ENCODE measurements at regions not wholly inside any gene's neighbourhood (a gene's known extent, or its start where the extent isn't known, plus 50 kb on each side); places are given as distances from the start of the nearest gene placed in this dataset.

DNA sequence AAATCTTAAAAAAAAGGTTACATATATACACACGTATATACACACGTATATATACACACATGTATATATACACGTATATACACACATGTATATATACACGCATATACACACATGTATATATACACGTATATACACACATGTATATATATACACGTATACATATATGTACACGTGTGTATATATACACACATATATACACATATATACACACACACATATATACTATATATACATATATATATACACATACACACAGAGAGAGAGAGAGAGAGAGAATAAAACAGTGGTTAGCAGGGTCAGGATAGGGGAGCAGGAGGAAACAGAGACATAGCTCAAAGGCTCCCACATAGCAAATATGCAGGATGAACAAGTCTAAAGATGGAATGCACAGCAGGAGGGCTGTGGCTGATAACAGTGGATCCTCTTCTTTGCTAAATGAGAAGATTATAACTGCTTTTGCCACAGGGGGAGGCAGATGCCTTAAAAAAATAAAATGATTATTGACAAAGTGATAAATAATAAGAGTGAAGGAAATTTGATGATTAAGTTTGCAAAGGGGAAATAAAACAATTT lies 714.5 kb downstream of the UQCRFS1 start:
- TF ChIP-seq, protein P1, sequence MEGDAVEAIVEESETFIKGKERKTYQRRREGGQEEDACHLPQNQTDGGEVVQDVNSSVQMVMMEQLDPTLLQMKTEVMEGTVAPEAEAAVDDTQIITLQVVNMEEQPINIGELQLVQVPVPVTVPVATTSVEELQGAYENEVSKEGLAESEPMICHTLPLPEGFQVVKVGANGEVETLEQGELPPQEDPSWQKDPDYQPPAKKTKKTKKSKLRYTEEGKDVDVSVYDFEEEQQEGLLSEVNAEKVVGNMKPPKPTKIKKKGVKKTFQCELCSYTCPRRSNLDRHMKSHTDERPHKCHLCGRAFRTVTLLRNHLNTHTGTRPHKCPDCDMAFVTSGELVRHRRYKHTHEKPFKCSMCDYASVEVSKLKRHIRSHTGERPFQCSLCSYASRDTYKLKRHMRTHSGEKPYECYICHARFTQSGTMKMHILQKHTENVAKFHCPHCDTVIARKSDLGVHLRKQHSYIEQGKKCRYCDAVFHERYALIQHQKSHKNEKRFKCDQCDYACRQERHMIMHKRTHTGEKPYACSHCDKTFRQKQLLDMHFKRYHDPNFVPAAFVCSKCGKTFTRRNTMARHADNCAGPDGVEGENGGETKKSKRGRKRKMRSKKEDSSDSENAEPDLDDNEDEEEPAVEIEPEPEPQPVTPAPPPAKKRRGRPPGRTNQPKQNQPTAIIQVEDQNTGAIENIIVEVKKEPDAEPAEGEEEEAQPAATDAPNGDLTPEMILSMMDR (IDR thresholded peaks at IDR 0.05): no peak
- 78% methylated on average over 7 of the region's 7 CpGs for WGBS, 2 donors
- Histone ChIP-seq H3K36me3 (no peaks in the 10 kb centered on the region), H3K27ac (no peak overlapping the region), H3K9me3 (no peaks in the 10 kb centered on the region), H3K4me1 (peaks cover 0 to 23% (median 0%) of the 10 kb centered on the region in 9 donors), H3K4me3 (no peak overlapping the region), H3K27me3 (no peaks in the 10 kb centered on the region)
- no peak for ATAC-seq
- no peak for DNase-seq
- intact Hi-C loops (cut with DNase I): no loop called here

DNA sequence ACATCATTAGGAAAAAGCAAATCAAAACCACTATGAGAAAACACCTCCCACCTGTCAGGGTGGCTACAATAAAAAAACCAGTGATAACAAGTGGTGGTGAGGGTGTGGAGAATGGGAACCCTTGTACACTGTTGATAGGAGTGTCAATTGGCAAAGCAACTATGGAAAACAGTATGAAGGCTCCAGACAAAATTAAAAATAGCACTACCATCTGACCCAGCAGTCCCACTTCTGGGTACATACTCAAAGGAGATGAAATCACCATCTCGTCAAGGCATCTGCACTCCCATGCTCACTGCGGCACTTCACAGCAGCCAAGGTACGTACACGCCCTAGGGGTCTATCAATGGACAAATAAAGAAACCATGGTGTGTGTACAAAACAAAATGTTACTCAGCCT lies 715.1 kb downstream of the UQCRFS1 start:
- ATAC-seq (peak in 7 of 8 donors; percentile 18 to 82 (median 63)), DNase-seq (no peak)
- Histone ChIP-seq H3K4me3 (no peak overlapping the region), H3K27me3 (peaks cover 0 to 4% (median 0%) of the 10 kb centered on the region in 7 donors), H3K4me1 (peaks cover 0 to 23% (median 0%) of the 10 kb centered on the region in 9 donors), H3K9me3 (no peaks in the 10 kb centered on the region), H3K27ac (no peak overlapping the region), H3K36me3 (no peaks in the 10 kb centered on the region)
- intact Hi-C loops (cut with DNase I): no loop called here
- TF ChIP-seq, protein P1 (IDR thresholded peaks at IDR 0.05): no peak
- 73 to 76% methylated on average over 4 of the region's 4 CpGs for WGBS, 2 donors

DNA sequence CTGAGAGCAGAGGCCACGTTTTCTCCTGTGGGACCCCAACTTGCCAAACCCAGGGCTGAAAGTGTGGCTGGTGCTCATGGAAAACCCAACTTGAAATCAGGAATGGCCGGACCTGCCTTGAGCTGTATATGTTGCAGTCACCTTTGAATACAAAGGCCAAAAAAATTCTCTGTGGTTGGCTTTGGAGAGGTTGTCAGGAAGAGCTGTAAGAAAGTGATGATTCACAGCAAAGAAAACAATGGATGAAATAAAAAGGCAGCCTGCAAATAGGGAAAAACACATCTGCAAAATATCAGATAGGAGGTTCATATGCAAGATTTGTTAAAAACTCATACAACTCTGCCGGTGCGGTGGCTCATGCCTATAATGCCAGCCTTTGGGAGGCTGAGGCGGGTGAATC lies 715.8 kb downstream of the UQCRFS1 start:
- H3K9me3 ChIP-seq: no peaks in the 10 kb centered on the region
- H3K4me3 ChIP-seq: no peak overlapping the region
- H3K4me1 ChIP-seq: peaks cover 0 to 18% (median 0%) of the 10 kb centered on the region in 9 donors
- no peak for DNase-seq
- H3K27ac ChIP-seq: no peak overlapping the region
- H3K27me3 ChIP-seq: peaks cover 0 to 4% (median 0%) of the 10 kb centered on the region in 7 donors
- TF ChIP-seq, protein P1 (IDR thresholded peaks at IDR 0.05): no peak
- 82 to 85% methylated on average over 5 of the region's 5 CpGs for WGBS, 2 donors
- intact Hi-C loops (cut with DNase I): no loop called here
- ATAC-seq: no peak
- no peaks in the 10 kb centered on the region for H3K36me3 ChIP-seq

DNA sequence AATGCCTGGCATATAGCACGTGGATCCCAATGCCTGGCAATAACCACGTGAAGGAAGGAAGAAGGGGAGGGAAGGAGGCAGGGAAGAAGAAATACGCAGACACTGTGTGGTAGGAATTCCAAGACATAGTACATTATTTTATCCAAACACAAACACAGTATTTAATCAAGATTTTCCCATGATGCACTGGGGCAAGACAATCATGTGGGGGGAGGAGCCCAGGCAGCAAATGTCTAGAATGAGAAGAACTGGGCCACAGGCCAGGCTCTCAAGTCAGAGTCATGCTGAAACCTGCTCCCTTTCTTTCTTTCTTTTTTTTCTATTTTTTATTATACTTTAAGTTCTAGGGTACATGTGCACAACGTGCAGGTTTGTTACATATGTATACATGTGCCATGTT lies 717.9 kb downstream of the UQCRFS1 start:
- Histone ChIP-seq H3K36me3 (no peaks in the 10 kb centered on the region), H3K27me3 (peaks cover 0 to 6% (median 0%) of the 10 kb centered on the region in 7 donors), H3K9me3 (no peaks in the 10 kb centered on the region), H3K27ac (no peak overlapping the region), H3K4me1 (no peaks in the 10 kb centered on the region), H3K4me3 (no peak overlapping the region)
- DNase-seq: no peak
- no peak for ATAC-seq
- intact Hi-C loops (cut with DNase I): no loop called here
- WGBS, 2 donors: 72 to 78% methylated on average over 4 of the region's 4 CpGs
- TF ChIP-seq, protein P1 (IDR thresholded peaks at IDR 0.05): no peak

Measured in heart right ventricle (tissue), 16 donors.